ENCODE measurements at regions not wholly inside any gene's neighbourhood (a gene's known extent, or its start where the extent isn't known, plus 50 kb on each side); places are given as distances from the start of the nearest gene placed in this dataset.
"Not testable (repeated sequence)": the region's sequence is repeated elsewhere in the genome, so short reads cannot be mapped to it uniquely, and the experiment has no call there.

DNA sequence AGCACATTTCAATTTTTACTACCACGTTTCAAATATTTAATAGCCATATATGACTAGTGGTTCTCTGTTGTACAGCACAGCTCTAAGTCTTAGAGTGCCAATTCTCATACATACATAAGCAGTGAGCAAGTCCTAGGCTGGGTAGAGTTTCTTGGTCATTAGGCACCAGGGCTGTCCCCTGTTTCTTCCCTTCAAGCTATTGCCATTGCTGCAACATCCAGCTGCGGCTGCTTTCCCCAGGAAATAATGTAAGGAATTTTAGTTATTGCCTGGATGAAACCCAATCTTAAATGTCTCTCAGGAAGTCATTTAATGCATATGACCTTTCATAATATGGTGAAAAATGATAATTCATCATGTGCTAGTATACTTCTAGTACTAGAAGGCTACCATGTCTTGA, 74.1 kb upstream of the PPP3CA start:
- no peak for DNase-seq (ENCODE audit: low read depth in 4 of 4, low spot score in 3 of 4)

GRCh38 chr4:101420661-101421060, 73.3 kb upstream of the PPP3CA start:
- DNase-seq (ENCODE audit: low read depth in 4 of 4, low spot score in 3 of 4): no peak

- peak in 3 of 4 donors; percentile 14 to 26 (median 17) for DNase-seq (ENCODE audit: low read depth in 4 of 4, low spot score in 3 of 4)
Measured at GRCh38 chr4:101419336-101420135, 72.2 kb upstream of the PPP3CA start.

GRCh38 chr4:101418466-101418865, 71.1 kb upstream of the PPP3CA start:
- no peak for DNase-seq (ENCODE audit: low read depth in 4 of 4, low spot score in 3 of 4)

DNA sequence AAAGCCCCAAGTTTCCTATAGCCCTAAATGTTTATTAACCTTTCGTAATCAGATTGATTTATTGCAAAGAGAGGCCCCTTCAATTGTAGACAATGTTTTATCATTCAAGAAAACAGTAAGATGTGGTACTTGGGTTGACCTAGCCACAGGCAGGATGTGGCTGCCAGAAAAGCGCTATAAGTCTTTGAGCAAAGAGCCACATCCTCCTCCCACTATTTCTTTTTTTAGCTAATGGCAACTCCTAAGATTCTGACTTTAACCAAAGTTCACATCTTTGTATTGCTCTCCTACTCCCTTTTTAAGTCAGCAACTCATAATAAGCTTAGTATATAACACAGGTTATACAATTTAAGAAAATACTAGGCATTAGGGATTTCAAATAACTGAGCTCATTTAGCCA, 70.7 kb upstream of the PPP3CA start:
- no peak for DNase-seq (ENCODE audit: low read depth in 4 of 4, low spot score in 3 of 4)

- DNase-seq (ENCODE audit: low read depth in 4 of 4, low spot score in 3 of 4): no peak
Measured at GRCh38 chr4:101417046-101417445, 69.7 kb upstream of the PPP3CA start.

DNA sequence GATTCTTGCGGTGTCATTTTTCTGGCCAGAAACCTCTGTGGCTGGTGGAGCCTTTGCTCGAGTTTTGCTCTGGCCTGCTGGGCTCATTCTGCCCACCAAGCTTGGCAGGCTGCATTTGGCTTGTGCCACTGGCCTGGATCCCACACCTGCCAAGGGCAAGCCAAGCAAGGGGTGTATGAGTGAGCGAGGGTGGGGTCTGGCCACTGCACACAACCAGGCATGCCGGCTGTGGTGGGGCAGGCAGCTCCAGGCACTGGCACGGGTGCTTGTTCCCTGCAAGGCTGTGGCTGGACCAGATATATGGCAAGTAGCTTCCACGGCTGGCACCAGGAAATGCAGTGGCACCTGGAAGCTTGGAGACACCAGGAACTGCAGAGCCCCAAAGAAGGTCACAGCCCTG, 68.6 kb upstream of the PPP3CA start:
- no peak for DNase-seq (ENCODE audit: low read depth in 4 of 4, low spot score in 3 of 4)

DNA sequence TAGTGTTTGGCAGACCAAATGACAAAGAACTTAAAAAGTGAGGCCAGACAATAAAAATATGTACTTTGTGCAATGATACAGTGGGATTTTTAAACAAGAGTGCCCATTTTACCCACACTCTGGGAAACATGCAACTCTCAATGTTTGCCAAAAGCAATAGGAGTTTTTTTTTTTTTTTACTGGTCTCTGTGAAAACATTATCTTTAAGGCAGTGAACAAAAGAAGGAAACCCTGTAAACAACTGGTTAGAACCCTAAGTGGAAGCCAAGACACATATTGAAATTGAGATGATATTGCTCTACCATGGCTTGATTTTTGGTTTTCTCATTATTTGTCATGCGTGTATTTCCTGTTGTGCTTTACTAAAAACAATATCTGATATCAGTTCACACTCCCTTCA, 67.2 kb upstream of the PPP3CA start:
- no peak for DNase-seq (ENCODE audit: low read depth in 4 of 4, low spot score in 3 of 4)

- DNase-seq (ENCODE audit: low read depth in 4 of 4, low spot score in 3 of 4): no peak
Measured at GRCh38 chr4:101411926-101412325, 64.6 kb upstream of the PPP3CA start.

DNA sequence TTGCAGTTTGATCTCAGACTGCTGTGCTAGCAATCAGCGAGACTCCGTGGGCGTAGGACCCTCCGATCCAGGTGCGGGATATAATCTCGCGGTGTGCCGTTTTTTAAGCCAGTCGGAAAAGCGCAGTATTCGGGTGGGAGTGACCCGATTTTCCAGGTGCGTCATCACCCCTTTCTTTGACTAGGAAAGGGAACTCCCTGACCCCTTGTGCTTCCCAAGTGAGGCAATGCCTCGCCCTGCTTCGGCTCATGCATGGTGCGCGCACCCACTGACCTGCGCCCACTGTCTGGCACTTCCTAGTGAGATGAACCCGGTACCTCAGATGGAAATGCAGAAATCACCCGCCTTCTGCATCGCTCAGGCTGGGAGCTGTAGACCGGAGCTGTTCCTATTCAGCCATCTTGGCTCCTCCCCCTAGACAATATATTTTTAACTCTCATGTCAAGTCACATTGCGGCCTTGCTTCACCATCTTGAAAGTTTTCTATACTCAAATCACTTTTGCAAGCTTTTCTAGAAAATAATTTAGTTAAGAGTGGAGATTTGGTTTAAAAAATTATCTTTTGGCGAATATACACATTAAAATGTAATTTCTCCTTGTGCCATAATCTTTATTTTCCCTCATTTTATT, 64.1 kb upstream of the PPP3CA start:
- not testable (repeated sequence) for DNase-seq (ENCODE audit: low read depth in 4 of 4, low spot score in 3 of 4)

GRCh38 chr4:101400096-101400495, 52.8 kb upstream of the PPP3CA start:
- no peak for DNase-seq (ENCODE audit: low read depth in 4 of 4, low spot score in 3 of 4)

DNA sequence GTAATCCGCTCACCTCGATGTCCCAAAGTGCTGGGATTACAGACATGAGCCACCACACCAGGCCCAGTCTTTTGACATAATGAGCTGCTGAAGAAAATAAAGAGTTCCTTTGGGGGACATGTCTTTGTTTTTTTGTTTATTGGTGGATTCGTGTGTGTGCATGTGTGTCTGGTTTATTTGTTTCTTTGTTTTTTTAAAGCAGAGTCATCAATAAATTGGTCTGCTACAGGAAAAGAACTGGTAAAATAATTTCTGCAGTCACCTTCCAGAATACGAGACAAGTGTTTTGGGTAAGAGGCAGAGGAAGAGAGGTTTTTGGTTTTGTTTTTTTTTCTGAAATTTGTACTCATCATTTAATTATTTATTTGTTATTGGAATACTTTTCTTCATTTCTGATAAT, 51.5 kb upstream of the PPP3CA start:
- no peak for DNase-seq (ENCODE audit: low read depth in 4 of 4, low spot score in 3 of 4)
